Activated naive CD4-positive, alpha-beta T cell treated with anti-CD3 and anti-CD28 coated beads, Interleukin-2, amount 50 U/mL, for 72 hours (primary cell): ENCODE measurements at regions not wholly inside any gene's neighbourhood (a gene's known extent, or its start where the extent isn't known, plus 50 kb on each side); places are given as distances from the start of the nearest gene placed in this dataset.

Experiments used
- ATAC-seq, 2 donors: fragments of 150-1000 bp; cut with Tn5 transposase; 2 replicates each; pipeline ENCODE4 v1.10.0; 2021; ENCODE audit warnings: mild to moderate bottlenecking in 2 of 2, moderate library complexity in 2 of 2
- DNase-seq, 2 donors: peaks; one replicate each; pipeline ENCODE4 v3.0.0; 2021 to 2022; ENCODE audit warnings: low spot score in 2 of 2
- H3K27ac Mint-ChIP-seq, 2 donors: one replicate each; pipeline ENCODE4 v1.8.0; 2022; ENCODE audit warnings: mild to moderate bottlenecking in 2 of 2, mixed read lengths in 2 of 2
- H3K36me3 Mint-ChIP-seq, 2 donors: one replicate each; pipeline ENCODE4 v1.8.0; 2022; ENCODE audit warnings: mixed read lengths in 2 of 2
- H3K9me3 Mint-ChIP-seq, 2 donors: one replicate each; pipeline ENCODE4 v1.8.0; 2022; ENCODE audit warnings: mixed read lengths in 2 of 2

GRCh38 chr14:29056041-29056566 is 289.5 kb downstream of the FOXG1 start:
- ATAC-seq, result no peak
- no peak overlapping the region for H3K27ac Mint-ChIP-seq
- peaks cover 0 to 3% of the 10 kb centered on the region in 2 donors for H3K9me3 Mint-ChIP-seq
- no peak for DNase-seq
- peaks cover 0 to 6% of the 10 kb centered on the region in 2 donors for H3K36me3 Mint-ChIP-seq

GRCh38 chr14:29061702-29062101 is 295.1 kb downstream of the FOXG1 start:
- peaks cover 11 to 20% of the 10 kb centered on the region in 2 donors for H3K9me3 Mint-ChIP-seq
- no peaks in the 10 kb centered on the region for H3K36me3 Mint-ChIP-seq
- ATAC-seq (no peak), DNase-seq (no peak)
- H3K27ac Mint-ChIP-seq, result no peak overlapping the region

GRCh38 chr14:29062466-29062865 is 295.9 kb downstream of the FOXG1 start:
- Mint-ChIP-seq H3K36me3 (no peaks in the 10 kb centered on the region), H3K9me3 (peaks cover 14 to 20% of the 10 kb centered on the region in 2 donors), H3K27ac (no peak overlapping the region)
- DNase-seq (no peak), ATAC-seq (no peak)

- no peaks in the 10 kb centered on the region for H3K36me3 Mint-ChIP-seq
- ATAC-seq (no peak), DNase-seq (no peak)
- no peak overlapping the region for H3K27ac Mint-ChIP-seq
- peaks cover 19 to 20% of the 10 kb centered on the region in 2 donors for H3K9me3 Mint-ChIP-seq
These were observed 296.4 kb downstream of the FOXG1 start for GRCh38 chr14:29062976-29063375.

- Mint-ChIP-seq H3K36me3 (no peaks in the 10 kb centered on the region), H3K27ac (no peak overlapping the region), H3K9me3 (peaks cover 25% of the 10 kb centered on the region in 2 donors)
- DNase-seq, result no peak
- ATAC-seq, result no peak
These were observed 297.8 kb downstream of the FOXG1 start for GRCh38 chr14:29064305-29064900.

- Mint-ChIP-seq H3K9me3 (peaks cover 35 to 44% of the 10 kb centered on the region in 2 donors), H3K27ac (no peak overlapping the region), H3K36me3 (peaks cover 0 to 8% of the 10 kb centered on the region in 2 donors)
- ATAC-seq (no peak), DNase-seq (no peak)
These were observed 302.6 kb downstream of the FOXG1 start for GRCh38 chr14:29069228-29069627.

- ATAC-seq, result no peak
- H3K36me3 Mint-ChIP-seq, result peaks cover 0 to 6% of the 10 kb centered on the region in 2 donors
- no peak for DNase-seq
- H3K9me3 Mint-ChIP-seq, result peaks cover 32 to 35% of the 10 kb centered on the region in 2 donors
- no peak overlapping the region for H3K27ac Mint-ChIP-seq
These were observed 309.2 kb downstream of the FOXG1 start for GRCh38 chr14:29075761-29076160.

GRCh38 chr14:29077916-29078315 is 311.3 kb downstream of the FOXG1 start:
- Mint-ChIP-seq H3K36me3 (peaks cover 0 to 6% of the 10 kb centered on the region in 2 donors), H3K9me3 (peaks cover 28 to 29% of the 10 kb centered on the region in 2 donors), H3K27ac (no peak overlapping the region)
- no peak for DNase-seq
- no peak for ATAC-seq

GRCh38 chr14:29078810-29079522 is 312.4 kb downstream of the FOXG1 start:
- ATAC-seq (no peak), DNase-seq (no peak)
- no peak overlapping the region for H3K27ac Mint-ChIP-seq
- peaks cover 0 to 6% of the 10 kb centered on the region in 2 donors for H3K36me3 Mint-ChIP-seq
- peaks cover 22 to 25% of the 10 kb centered on the region in 2 donors for H3K9me3 Mint-ChIP-seq

- Mint-ChIP-seq H3K9me3 (peaks cover 22 to 26% of the 10 kb centered on the region in 2 donors), H3K36me3 (no peaks in the 10 kb centered on the region)
- DNase-seq, result no peak
These were observed 319.0 kb downstream of the FOXG1 start for GRCh38 chr14:29085546-29085945.

GRCh38 chr14:29089849-29090248 is 323.3 kb downstream of the FOXG1 start:
- no peak overlapping the region for H3K27ac Mint-ChIP-seq
- DNase-seq (no peak), ATAC-seq (no peak)
- no peaks in the 10 kb centered on the region for H3K36me3 Mint-ChIP-seq
- peaks cover 24 to 32% of the 10 kb centered on the region in 2 donors for H3K9me3 Mint-ChIP-seq

More at GRCh38 chr14:29085546-29085945, 319.0 kb downstream of the FOXG1 start:
- no peak overlapping the region for H3K27ac Mint-ChIP-seq
- no peak for ATAC-seq

- no peaks in the 10 kb centered on the region for H3K36me3 Mint-ChIP-seq
- DNase-seq (no peak), ATAC-seq (no peak)
- H3K27ac Mint-ChIP-seq, result no peak overlapping the region
- peaks cover 24 to 31% of the 10 kb centered on the region in 2 donors for H3K9me3 Mint-ChIP-seq
These were observed 325.5 kb downstream of the FOXG1 start for GRCh38 chr14:29092121-29092520.

GRCh38 chr14:29097476-29097875 is 330.9 kb downstream of the FOXG1 start:
- no peaks in the 10 kb centered on the region for H3K36me3 Mint-ChIP-seq
- ATAC-seq, result no peak
- H3K27ac Mint-ChIP-seq, result no peak overlapping the region
- no peak for DNase-seq
- H3K9me3 Mint-ChIP-seq, result peaks cover 19 to 30% of the 10 kb centered on the region in 2 donors

GRCh38 chr14:29098656-29099055 is 332.1 kb downstream of the FOXG1 start:
- Mint-ChIP-seq H3K27ac (no peak overlapping the region), H3K36me3 (no peaks in the 10 kb centered on the region), H3K9me3 (peaks cover 19 to 33% of the 10 kb centered on the region in 2 donors)
- no peak for ATAC-seq
- DNase-seq, result no peak

- H3K36me3 Mint-ChIP-seq, result no peaks in the 10 kb centered on the region
- H3K9me3 Mint-ChIP-seq, result peaks cover 25 to 31% of the 10 kb centered on the region in 2 donors
- no peak overlapping the region for H3K27ac Mint-ChIP-seq
- ATAC-seq, result no peak
- no peak for DNase-seq
These were observed 335.7 kb downstream of the FOXG1 start for GRCh38 chr14:29102266-29102665.

GRCh38 chr14:29102996-29103395 is 336.4 kb downstream of the FOXG1 start:
- Mint-ChIP-seq H3K36me3 (no peaks in the 10 kb centered on the region), H3K27ac (no peak overlapping the region), H3K9me3 (peaks cover 25 to 31% of the 10 kb centered on the region in 2 donors)
- DNase-seq (no peak), ATAC-seq (no peak)

GRCh38 chr14:29108908-29109307 is 342.3 kb downstream of the FOXG1 start:
- peaks cover 18 to 30% of the 10 kb centered on the region in 2 donors for H3K9me3 Mint-ChIP-seq
- no peaks in the 10 kb centered on the region for H3K36me3 Mint-ChIP-seq
- DNase-seq (no peak), ATAC-seq (no peak)
- H3K27ac Mint-ChIP-seq, result no peak overlapping the region
